Adrenal gland (tissue), 5 donors: ENCODE measurements at regions not wholly inside any gene's neighbourhood (a gene's known extent, or its start where the extent isn't known, plus 50 kb on each side); places are given as distances from the start of the nearest gene placed in this dataset.

Experiments
- POLR2A ChIP-seq, 2 donors: fragments of 450-650 bp; IDR thresholded peaks; one replicate each; pipeline ENCODE4 v1.6.1; 2017; ENCODE audit warnings: antibody characterized with exemption in 2 of 2, mild to moderate bottlenecking in 2 of 2, moderate library complexity in 1 of 2
- TF ChIP-seq, protein P1 (sequence below), 6 experiments: fragments of 450-650 bp in 4 of 6; fragments of 200-600 bp in 2 of 6; sonication (generic) in 1 of 6; IDR thresholded peaks; 1 replicate in 5 of 6; 2 replicates in 1 of 6; pipeline versions ENCODE4 v1.5.1 to v1.8.0; 2016 to 2021; ENCODE audit warnings: antibody characterized with exemption in 6 of 6, mild to moderate bottlenecking in 2 of 6, moderate library complexity in 1 of 6
- donor health status: DM: no; HTN: no; CAD: no.

- TF ChIP-seq, protein P1, sequence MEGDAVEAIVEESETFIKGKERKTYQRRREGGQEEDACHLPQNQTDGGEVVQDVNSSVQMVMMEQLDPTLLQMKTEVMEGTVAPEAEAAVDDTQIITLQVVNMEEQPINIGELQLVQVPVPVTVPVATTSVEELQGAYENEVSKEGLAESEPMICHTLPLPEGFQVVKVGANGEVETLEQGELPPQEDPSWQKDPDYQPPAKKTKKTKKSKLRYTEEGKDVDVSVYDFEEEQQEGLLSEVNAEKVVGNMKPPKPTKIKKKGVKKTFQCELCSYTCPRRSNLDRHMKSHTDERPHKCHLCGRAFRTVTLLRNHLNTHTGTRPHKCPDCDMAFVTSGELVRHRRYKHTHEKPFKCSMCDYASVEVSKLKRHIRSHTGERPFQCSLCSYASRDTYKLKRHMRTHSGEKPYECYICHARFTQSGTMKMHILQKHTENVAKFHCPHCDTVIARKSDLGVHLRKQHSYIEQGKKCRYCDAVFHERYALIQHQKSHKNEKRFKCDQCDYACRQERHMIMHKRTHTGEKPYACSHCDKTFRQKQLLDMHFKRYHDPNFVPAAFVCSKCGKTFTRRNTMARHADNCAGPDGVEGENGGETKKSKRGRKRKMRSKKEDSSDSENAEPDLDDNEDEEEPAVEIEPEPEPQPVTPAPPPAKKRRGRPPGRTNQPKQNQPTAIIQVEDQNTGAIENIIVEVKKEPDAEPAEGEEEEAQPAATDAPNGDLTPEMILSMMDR (IDR thresholded peaks at IDR 0.05): no peak
- TF ChIP-seq POLR2A (IDR thresholded peaks at IDR 0.05): no peak
Observed at GRCh38 chr17:14451729-14452191, 150.9 kb downstream of the HS3ST3B1 start.
